ENCODE measurements at regions not wholly inside any gene's neighbourhood (a gene's known extent, or its start where the extent isn't known, plus 50 kb on each side); places are given as distances from the start of the nearest gene placed in this dataset.

DNA sequence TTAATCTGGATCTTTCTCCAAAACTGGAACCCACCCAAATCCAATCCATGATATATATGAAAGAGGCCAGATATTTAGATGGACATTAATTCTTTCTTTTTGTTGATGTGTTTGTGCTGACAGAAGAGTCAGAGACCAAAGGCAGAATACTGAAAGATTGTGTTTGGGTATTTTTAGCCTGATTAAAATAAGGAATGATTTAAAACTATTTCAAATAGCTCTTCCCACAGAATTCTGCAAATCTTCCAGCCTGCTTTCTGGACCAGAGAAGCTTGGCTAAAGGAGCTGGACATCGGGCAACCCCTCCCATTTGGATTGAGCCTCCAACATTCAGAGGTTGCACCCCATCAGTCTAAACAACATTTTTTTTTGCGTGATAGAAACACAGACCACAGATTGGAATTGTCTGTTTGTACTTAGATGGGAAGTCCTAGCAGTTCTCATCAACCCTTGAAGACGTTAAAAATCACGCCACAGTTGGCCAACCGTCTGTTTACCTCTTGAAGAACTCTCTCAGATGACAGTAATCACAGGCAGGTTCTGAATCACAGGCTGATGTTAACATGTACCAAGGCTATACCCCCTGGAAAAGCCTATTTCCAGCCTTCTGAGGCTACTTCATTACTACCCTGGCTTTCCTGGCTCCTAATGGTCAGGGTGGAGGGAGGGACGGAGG is 155.2 kb upstream of the NRP1 start:
- no peaks in the 10 kb centered on the region for H3K9me3 ChIP-seq
- WGBS, 2 donors = 76 to 84% methylated on average over 6 of the region's 6 CpGs
- H3K36me3 ChIP-seq = no peaks in the 10 kb centered on the region
- ATAC-seq (no peak), DNase-seq (no peak), FAIRE-seq (no peak)
- H3K4me1 ChIP-seq = no peaks in the 10 kb centered on the region
- no peaks in the 10 kb centered on the region for H3K27me3 ChIP-seq
- H3K27ac ChIP-seq = no peak overlapping the region
- no peak for TF ChIP-seq CTCF (IDR thresholded peaks at IDR 0.05)
- intact Hi-C loops (cut with DNase I) = no loop called here
- no peak overlapping the region for H3K4me3 ChIP-seq

DNA sequence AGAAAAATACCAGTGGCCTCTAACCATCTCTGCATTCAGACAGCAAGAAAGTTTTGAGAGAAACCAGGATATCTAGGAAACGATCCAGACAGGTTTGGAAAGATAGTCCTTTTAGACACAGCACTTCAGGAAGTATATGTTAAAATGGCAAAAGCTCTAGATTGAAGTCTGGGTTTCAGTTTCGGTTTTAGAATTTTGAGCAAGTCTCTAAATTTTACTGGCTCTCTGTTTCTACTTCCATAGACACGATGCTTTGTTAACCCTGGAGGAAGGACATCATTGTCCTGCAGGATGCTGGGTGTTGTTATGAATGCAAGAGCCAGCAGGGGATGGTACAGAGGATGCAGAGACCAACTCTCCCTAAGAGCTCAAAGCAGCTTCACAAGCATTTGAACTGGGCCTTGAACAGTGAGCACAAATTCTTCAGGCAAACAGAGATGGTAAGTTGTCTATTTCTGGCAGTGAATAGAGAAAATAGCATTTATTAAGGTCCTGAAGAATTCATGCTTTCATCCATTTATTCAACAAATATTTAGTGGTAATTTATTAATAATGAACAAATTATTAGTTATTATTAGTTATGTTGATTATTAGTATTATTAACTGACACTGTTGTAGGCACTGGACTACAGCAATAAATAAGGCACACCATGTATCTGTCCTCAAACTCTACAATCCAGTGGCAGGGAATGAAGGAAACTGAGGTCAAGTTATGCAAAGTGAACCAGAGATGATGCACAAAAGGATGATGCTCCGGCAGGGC is 152.7 kb upstream of the NRP1 start:
- WGBS, 2 donors = 66 to 70% methylated on average over 4 of the region's 4 CpGs
- TF ChIP-seq CTCF (IDR thresholded peaks at IDR 0.05) = no peak
- no peak for FAIRE-seq
- no peaks in the 10 kb centered on the region for H3K9me3 ChIP-seq
- ATAC-seq = no peak
- no peak overlapping the region for H3K27ac ChIP-seq
- intact Hi-C loops (cut with DNase I) = no loop called here
- H3K27me3 ChIP-seq = no peaks in the 10 kb centered on the region
- no peak overlapping the region for H3K4me3 ChIP-seq
- no peaks in the 10 kb centered on the region for H3K4me1 ChIP-seq
- H3K36me3 ChIP-seq = no peaks in the 10 kb centered on the region
- no peak for DNase-seq

GRCh38 chr10:33485276-33485675 is 150.8 kb upstream of the NRP1 start:
- no peak overlapping the region for H3K4me3 ChIP-seq
- no peak for DNase-seq
- intact Hi-C loops (cut with DNase I) = no loop called here
- no peaks in the 10 kb centered on the region for H3K36me3 ChIP-seq
- TF ChIP-seq CTCF (IDR thresholded peaks at IDR 0.05) = no peak
- 82 to 87% methylated on average over 3 of the region's 3 CpGs for WGBS, 2 donors
- no peak for ATAC-seq
- no peak for FAIRE-seq
- no peaks in the 10 kb centered on the region for H3K4me1 ChIP-seq
- no peaks in the 10 kb centered on the region for H3K9me3 ChIP-seq
- H3K27ac ChIP-seq = no peak overlapping the region
- H3K27me3 ChIP-seq = no peaks in the 10 kb centered on the region

DNA sequence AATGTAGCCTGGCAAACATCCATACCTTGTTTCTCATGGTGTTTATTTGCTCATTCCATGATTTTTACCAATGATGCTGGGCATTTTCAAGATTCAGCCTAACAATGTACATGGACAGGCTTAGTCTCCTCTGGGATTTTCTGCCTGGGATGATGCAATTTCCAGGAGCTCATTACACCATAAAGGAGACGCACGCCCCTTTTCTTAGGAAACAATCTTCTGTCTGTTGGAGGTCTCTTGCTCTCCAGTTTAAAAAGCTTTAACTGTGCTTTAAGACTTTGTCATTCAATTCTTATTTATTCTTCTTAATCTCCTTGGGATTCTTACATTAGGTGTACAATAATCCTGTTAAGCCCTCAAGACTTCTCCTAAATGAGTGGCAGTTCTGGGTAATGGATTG is 150.3 kb upstream of the NRP1 start:
- 81 to 87% methylated on average over 2 of the region's 2 CpGs for WGBS, 2 donors
- intact Hi-C loops (cut with DNase I) = no loop called here
- ATAC-seq = no peak
- Histone ChIP-seq H3K4me1 (no peaks in the 10 kb centered on the region), H3K27me3 (no peaks in the 10 kb centered on the region), H3K27ac (no peak overlapping the region), H3K9me3 (no peaks in the 10 kb centered on the region), H3K4me3 (no peak overlapping the region), H3K36me3 (no peaks in the 10 kb centered on the region)
- no peak for FAIRE-seq
- DNase-seq = no peak
- TF ChIP-seq CTCF (IDR thresholded peaks at IDR 0.05) = no peak

DNA sequence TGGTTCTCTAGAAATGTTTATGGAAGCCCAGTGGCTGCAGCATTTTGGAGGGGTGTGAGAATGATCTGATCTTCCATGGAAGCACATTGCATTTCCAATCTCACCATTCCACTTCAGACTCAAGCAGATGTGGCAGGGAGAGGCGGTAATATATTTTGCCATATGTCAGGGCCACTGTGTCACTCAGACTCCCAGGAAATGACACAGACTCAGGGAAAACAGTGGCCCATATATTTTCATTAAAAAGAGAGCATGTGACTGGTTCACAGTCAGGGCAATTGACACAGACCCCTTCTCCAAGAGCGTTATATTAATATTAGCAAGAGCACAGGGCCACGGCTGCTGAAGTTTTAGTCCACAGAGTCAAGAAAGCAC is 149.3 kb upstream of the NRP1 start:
- H3K27ac ChIP-seq = no peak overlapping the region
- FAIRE-seq (no peak), ATAC-seq (no peak), DNase-seq (no peak)
- H3K4me3 ChIP-seq = no peak overlapping the region
- no peaks in the 10 kb centered on the region for H3K36me3 ChIP-seq
- no peaks in the 10 kb centered on the region for H3K27me3 ChIP-seq
- no peaks in the 10 kb centered on the region for H3K9me3 ChIP-seq
- WGBS, 2 donors = 94 to 95% methylated on average over 3 of the region's 3 CpGs
- TF ChIP-seq CTCF (IDR thresholded peaks at IDR 0.05) = no peak
- intact Hi-C loops (cut with DNase I) = no loop called here
- no peaks in the 10 kb centered on the region for H3K4me1 ChIP-seq
